ENCODE measurements at regions not wholly inside any gene's neighbourhood (a gene's known extent, or its start where the extent isn't known, plus 50 kb on each side); places are given as distances from the start of the nearest gene placed in this dataset.
"Not testable (repeated sequence)": the region's sequence is repeated elsewhere in the genome, so short reads cannot be mapped to it uniquely, and the experiment has no call there.

DNA sequence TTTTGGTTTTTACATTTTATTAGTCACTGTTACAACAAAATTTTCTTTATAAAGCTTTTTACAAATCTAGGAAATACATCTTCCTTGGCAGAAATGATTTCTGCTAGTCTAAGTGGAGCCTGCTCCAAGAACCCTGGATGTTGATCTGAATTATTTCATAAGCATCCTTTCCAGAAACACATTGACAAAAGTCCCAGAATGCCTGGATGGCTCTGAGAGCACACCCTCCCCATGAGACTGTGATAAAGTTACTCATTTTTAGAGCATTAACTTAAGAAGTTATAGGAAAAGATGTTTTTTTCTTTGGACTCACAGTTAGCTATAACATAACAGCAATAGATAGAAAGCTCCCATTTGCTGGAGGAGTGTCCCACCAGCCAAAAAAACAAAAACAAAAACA is 559.6 kb upstream of the SPRY2 start:
- TF ChIP-seq ZNF292 (tag by site-specific recombination; IDR thresholded peaks at IDR 0.05; ENCODE audit: borderline replicate concordance, low read depth) (no peak), BCL11A (tag by site-specific recombination; IDR thresholded peaks at IDR 0.05; ENCODE audit: low read depth) (no peak), ZNF560 (tag by site-specific recombination; IDR thresholded peaks at IDR 0.05; ENCODE audit: borderline replicate concordance) (no peak), ZNF76 (tag by site-specific recombination; IDR thresholded peaks at IDR 0.05; ENCODE audit: borderline replicate concordance, low read depth) (no peak), ZNF248 (tag by site-specific recombination; IDR thresholded peaks at IDR 0.05) (no peak), KLF10 (tag by site-specific recombination; IDR thresholded peaks at IDR 0.05) (no peak), GLIS1 (tag by site-specific recombination; IDR thresholded peaks at IDR 0.05) (no peak)
- TF ChIP-seq, protein P1, sequence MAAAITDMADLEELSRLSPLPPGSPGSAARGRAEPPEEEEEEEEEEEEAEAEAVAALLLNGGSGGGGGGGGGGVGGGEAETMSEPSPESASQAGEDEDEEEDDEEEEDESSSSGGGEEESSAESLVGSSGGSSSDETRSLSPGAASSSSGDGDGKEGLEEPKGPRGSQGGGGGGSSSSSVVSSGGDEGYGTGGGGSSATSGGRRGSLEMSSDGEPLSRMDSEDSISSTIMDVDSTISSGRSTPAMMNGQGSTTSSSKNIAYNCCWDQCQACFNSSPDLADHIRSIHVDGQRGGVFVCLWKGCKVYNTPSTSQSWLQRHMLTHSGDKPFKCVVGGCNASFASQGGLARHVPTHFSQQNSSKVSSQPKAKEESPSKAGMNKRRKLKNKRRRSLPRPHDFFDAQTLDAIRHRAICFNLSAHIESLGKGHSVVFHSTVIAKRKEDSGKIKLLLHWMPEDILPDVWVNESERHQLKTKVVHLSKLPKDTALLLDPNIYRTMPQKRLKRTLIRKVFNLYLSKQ (tag by site-specific recombination; IDR thresholded peaks at IDR 0.05; ENCODE audit: borderline replicate concordance), result no peak
- TF ChIP-seq, protein P2, sequence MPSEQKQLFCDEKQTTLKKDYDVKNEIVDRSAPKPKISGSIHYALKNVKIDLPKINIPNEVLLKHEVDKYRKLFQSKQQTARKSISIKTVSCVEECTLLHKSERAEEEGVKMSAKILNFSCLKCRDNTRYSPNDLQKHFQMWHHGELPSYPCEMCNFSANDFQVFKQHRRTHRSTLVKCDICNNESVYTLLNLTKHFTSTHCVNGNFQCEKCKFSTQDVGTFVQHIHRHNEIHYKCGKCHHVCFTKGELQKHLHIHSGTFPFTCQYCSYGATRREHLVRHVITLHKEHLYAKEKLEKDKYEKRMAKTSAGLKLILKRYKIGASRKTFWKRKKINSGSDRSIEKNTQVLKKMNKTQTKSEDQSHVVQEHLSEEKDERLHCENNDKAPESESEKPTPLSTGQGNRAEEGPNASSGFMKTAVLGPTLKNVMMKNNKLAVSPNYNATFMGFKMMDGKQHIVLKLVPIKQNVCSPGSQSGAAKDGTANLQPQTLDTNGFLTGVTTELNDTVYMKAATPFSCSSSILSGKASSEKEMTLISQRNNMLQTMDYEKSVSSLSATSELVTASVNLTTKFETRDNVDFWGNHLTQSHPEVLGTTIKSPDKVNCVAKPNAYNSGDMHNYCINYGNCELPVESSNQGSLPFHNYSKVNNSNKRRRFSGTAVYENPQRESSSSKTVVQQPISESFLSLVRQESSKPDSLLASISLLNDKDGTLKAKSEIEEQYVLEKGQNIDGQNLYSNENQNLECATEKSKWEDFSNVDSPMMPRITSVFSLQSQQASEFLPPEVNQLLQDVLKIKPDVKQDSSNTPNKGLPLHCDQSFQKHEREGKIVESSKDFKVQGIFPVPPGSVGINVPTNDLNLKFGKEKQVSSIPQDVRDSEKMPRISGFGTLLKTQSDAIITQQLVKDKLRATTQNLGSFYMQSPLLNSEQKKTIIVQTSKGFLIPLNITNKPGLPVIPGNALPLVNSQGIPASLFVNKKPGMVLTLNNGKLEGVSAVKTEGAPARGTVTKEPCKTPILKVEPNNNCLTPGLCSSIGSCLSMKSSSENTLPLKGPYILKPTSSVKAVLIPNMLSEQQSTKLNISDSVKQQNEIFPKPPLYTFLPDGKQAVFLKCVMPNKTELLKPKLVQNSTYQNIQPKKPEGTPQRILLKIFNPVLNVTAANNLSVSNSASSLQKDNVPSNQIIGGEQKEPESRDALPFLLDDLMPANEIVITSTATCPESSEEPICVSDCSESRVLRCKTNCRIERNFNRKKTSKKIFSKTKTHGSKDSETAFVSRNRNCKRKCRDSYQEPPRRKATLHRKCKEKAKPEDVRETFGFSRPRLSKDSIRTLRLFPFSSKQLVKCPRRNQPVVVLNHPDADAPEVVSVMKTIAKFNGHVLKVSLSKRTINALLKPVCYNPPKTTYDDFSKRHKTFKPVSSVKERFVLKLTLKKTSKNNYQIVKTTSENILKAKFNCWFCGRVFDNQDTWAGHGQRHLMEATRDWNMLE (tag by site-specific recombination; conservative IDR thresholded peaks at IDR 0.05; ENCODE audit: low read depth), result no peak
- TF ChIP-seq, protein P3, sequence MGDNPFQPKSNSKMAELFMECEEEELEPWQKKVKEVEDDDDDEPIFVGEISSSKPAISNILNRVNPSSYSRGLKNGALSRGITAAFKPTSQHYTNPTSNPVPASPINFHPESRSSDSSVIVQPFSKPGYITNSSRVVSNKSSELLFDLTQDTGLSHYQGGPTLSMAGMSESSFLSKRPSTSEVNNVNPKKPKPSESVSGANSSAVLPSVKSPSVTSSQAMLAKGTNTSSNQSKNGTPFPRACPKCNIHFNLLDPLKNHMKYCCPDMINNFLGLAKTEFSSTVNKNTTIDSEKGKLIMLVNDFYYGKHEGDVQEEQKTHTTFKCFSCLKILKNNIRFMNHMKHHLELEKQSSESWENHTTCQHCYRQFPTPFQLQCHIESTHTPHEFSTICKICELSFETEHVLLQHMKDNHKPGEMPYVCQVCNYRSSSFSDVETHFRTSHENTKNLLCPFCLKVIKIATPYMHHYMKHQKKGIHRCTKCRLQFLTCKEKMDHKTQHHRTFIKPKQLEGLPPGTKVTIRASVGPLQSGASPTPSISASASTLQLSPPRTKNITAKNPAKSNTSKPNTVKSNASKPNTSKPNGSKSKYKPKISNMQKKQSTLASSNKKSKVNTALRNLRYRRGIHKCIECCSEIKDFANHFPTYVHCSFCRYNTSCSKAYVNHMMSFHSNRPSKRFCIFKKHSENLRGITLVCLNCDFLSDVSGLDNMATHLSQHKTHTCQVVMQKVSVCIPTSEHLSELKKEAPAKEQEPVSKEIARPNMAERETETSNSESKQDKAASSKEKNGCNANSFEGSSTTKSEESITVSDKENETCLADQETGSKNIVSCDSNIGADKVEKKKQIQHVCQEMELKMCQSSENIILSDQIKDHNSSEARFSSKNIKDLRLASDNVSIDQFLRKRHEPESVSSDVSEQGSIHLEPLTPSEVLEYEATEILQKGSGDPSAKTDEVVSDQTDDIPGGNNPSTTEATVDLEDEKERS (tag by site-specific recombination; IDR thresholded peaks at IDR 0.05), result no peak
- Histone ChIP-seq H3K4me3 (ENCODE audit: low read depth, low read length) (no peak overlapping the region), H3K9me3 (ENCODE audit: control insufficient read depth, insufficient read depth, low read depth, low read length) (no peaks in the 10 kb centered on the region), H3K27ac (ENCODE audit: extremely low read depth, low read depth, low read length) (no peak overlapping the region), H3K4me1 (ENCODE audit: control insufficient read depth, insufficient read depth, low read length) (no peaks in the 10 kb centered on the region), H3K36me3 (ENCODE audit: control insufficient read depth in 2 of 2, insufficient read depth in 1 of 2, low read length in 2 of 2) (no peaks in the 10 kb centered on the region)
- ChIA-PET POLR2A (no interaction called here), CTCF (interaction anchor here (1.0 kb wide), 2 partner anchors 116 to 117 kb away, joined by 3 to 4 read pairs; no protein-coding TSS in a partner anchor)

DNA sequence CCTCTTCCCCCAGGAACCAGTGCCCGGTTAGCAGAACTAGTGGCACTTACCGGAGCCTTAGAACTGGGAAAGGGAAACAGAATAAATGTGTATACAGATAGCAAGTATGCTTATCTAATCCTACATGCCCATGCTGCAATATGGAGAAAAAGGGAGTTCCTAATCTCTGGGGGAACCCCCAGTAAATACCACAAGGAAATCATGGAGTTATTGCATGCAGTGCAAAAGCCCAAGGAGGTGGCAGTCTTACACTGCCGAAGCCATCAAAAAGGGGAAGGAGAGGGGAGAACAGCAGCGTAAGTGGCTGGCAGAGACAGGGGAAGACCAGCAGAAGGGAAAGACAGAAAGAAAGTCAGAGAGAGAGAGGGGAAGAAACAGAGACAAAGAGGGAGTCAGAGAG is 556.7 kb upstream of the SPRY2 start:
- CTCF ChIA-PET; H3K27ac ChIP-seq (ENCODE audit: extremely low read depth, low read depth, low read length); POLR2A ChIA-PET; H3K4me3 ChIP-seq (ENCODE audit: low read depth, low read length); H3K4me1 ChIP-seq (ENCODE audit: control insufficient read depth, insufficient read depth, low read length); H3K9me3 ChIP-seq (ENCODE audit: control insufficient read depth, insufficient read depth, low read depth, low read length); H3K36me3 ChIP-seq (ENCODE audit: control insufficient read depth in 2 of 2, insufficient read depth in 1 of 2, low read length in 2 of 2): not testable (repeated sequence)

DNA sequence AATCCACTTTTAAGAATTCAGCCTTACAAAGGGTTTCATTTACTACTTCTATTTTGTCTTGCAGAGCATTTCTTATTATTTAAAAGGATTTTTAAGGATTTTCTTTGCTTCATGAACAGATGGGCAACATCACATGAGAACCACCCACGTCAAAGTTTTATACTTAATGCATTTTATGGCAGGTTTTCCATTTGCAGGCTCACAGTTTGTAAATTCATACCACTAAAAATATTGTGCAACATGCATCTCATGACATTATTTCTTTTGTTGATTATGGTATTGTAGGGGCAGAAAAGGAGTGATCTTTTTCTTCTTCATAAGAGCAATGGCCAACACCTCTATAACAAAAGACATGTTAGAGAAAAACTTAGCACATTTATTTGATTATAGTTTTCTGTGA is 554.0 kb upstream of the SPRY2 start:
- ChIA-PET POLR2A (no interaction called here), CTCF (no interaction called here)
- TF ChIP-seq ZNF629 (tag by site-specific recombination; IDR thresholded peaks at IDR 0.05), result no peak
- TF ChIP-seq, protein P4, sequence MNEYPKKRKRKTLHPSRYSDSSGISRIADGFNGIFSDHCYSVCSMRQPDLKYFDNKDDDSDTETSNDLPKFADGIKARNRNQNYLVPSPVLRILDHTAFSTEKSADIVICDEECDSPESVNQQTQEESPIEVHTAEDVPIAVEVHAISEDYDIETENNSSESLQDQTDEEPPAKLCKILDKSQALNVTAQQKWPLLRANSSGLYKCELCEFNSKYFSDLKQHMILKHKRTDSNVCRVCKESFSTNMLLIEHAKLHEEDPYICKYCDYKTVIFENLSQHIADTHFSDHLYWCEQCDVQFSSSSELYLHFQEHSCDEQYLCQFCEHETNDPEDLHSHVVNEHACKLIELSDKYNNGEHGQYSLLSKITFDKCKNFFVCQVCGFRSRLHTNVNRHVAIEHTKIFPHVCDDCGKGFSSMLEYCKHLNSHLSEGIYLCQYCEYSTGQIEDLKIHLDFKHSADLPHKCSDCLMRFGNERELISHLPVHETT (tag by site-specific recombination; IDR thresholded peaks at IDR 0.05), result no peak
- no peak for TF ChIP-seq ZNF596 (tag by site-specific recombination; IDR thresholded peaks at IDR 0.05)
- no peak for TF ChIP-seq ZNF792 (tag by site-specific recombination; IDR thresholded peaks at IDR 0.05)
- TF ChIP-seq ZBTB20 (tag by site-specific recombination; IDR thresholded peaks at IDR 0.05), result no peak
- TF ChIP-seq, protein P5, sequence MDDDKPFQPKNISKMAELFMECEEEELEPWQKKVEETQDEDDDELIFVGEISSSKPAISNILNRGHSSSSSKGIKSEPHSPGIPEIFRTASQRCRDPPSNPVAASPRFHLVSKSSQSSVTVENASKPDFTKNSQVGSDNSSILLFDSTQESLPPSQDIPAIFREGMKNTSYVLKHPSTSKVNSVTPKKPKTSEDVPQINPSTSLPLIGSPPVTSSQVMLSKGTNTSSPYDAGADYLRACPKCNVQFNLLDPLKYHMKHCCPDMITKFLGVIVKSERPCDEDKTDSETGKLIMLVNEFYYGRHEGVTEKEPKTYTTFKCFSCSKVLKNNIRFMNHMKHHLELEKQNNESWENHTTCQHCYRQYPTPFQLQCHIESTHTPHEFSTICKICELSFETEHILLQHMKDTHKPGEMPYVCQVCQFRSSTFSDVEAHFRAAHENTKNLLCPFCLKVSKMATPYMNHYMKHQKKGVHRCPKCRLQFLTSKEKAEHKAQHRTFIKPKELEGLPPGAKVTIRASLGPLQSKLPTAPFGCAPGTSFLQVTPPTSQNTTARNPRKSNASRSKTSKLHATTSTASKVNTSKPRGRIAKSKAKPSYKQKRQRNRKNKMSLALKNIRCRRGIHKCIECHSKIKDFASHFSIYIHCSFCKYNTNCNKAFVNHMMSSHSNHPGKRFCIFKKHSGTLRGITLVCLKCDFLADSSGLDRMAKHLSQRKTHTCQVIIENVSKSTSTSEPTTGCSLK (tag by site-specific recombination; IDR thresholded peaks at IDR 0.05), result no peak
- TF ChIP-seq ZNF521 (tag by site-specific recombination; IDR thresholded peaks at IDR 0.05), result no peak
- no peak for TF ChIP-seq SALL2 (tag by site-specific recombination; IDR thresholded peaks at IDR 0.05; ENCODE audit: borderline replicate concordance)
- no peak for TF ChIP-seq BCL11A (tag by site-specific recombination; IDR thresholded peaks at IDR 0.05; ENCODE audit: low read depth)

More for the DNA sequence above, 554.0 kb upstream of the SPRY2 start:
- no peaks in the 10 kb centered on the region for H3K36me3 ChIP-seq (ENCODE audit: control insufficient read depth in 2 of 2, insufficient read depth in 1 of 2, low read length in 2 of 2)
- no peak overlapping the region for H3K4me3 ChIP-seq (ENCODE audit: low read depth, low read length)
- no peaks in the 10 kb centered on the region for H3K9me3 ChIP-seq (ENCODE audit: control insufficient read depth, insufficient read depth, low read depth, low read length)
- H3K4me1 ChIP-seq (ENCODE audit: control insufficient read depth, insufficient read depth, low read length), result no peaks in the 10 kb centered on the region
- H3K27ac ChIP-seq (ENCODE audit: extremely low read depth, low read depth, low read length), result no peak overlapping the region
